NCI-H2171 (cell line): ENCODE measurements at regions not wholly inside any gene's neighbourhood (a gene's known extent, or its start where the extent isn't known, plus 50 kb on each side); places are given as distances from the start of the nearest gene placed in this dataset.

Source experiments
- DNase-seq: peaks from one replicate; lab custom pipeline; 2025; lab: John Stamatoyannopoulos, UW

GRCh38 chr9:3161912-3162311 is 318.0 kb upstream of the PUM3 start:
- DNase-seq = no peak

- no peak for DNase-seq
Observed at GRCh38 chr9:3157011-3157410, 313.1 kb upstream of the PUM3 start.

GRCh38 chr9:3151672-3152576 is 308.0 kb upstream of the PUM3 start:
- DNase-seq = no peak

GRCh38 chr9:3150074-3150473 is 306.2 kb upstream of the PUM3 start:
- DNase-seq = no peak

- DNase-seq = no peak
Observed at GRCh38 chr9:3138231-3139229, 294.6 kb upstream of the PUM3 start.

- DNase-seq = peak; percentile 50
Observed at GRCh38 chr9:3137347-3137695, 293.4 kb upstream of the PUM3 start.

GRCh38 chr9:3136686-3137346 is 292.9 kb upstream of the PUM3 start:
- DNase-seq = peak; percentile 60

GRCh38 chr9:3136230-3136629 is 292.3 kb upstream of the PUM3 start:
- no peak for DNase-seq

- no peak for DNase-seq
Observed at GRCh38 chr9:3127564-3127963, 283.7 kb upstream of the PUM3 start.

GRCh38 chr9:3125602-3126405 is 281.9 kb upstream of the PUM3 start:
- DNase-seq = no peak

GRCh38 chr9:3124001-3124400 is 280.1 kb upstream of the PUM3 start:
- DNase-seq = no peak

- no peak for DNase-seq
Observed at GRCh38 chr9:3118081-3118480, 274.2 kb upstream of the PUM3 start.

GRCh38 chr9:3099646-3100045 is 255.8 kb upstream of the PUM3 start:
- no peak for DNase-seq

GRCh38 chr9:3088219-3088618 is 244.3 kb upstream of the PUM3 start:
- DNase-seq = no peak

GRCh38 chr9:3087697-3088096 is 243.8 kb upstream of the PUM3 start:
- no peak for DNase-seq

- DNase-seq = no peak
Observed at GRCh38 chr9:3080951-3081350, 237.1 kb upstream of the PUM3 start.

GRCh38 chr9:3074247-3074646 is 230.4 kb upstream of the PUM3 start:
- no peak for DNase-seq

- no peak for DNase-seq
Observed at GRCh38 chr9:3066591-3066990, 222.7 kb upstream of the PUM3 start.

GRCh38 chr9:3059781-3060468 is 216.0 kb upstream of the PUM3 start:
- DNase-seq = no peak

GRCh38 chr9:3058409-3058808 is 214.5 kb upstream of the PUM3 start:
- no peak for DNase-seq
